Endothelial cell of umbilical vein (primary cell): ENCODE measurements at regions not wholly inside any gene's neighbourhood (a gene's known extent, or its start where the extent isn't known, plus 50 kb on each side); places are given as distances from the start of the nearest gene placed in this dataset.

Experiments
- BruUV-seq: library from RNA; stranded (reverse); fragments of 400-500 nt; replicated peaks from 2 replicates; lab custom pipeline; 2021; lab: Mats Ljungman, UMichigan
- CTCF ChIA-PET: fragments of 300-600, 350-600 bp; sonication (Branson Sonifier 250); formaldehyde crosslinking; loops from one replicate; lab custom pipeline; 2021; ENCODE audit warnings: antibody characterized with exemption, inconsistent platforms; lab: Charles Lee
- POLR2A ChIA-PET: fragments of 300-600, 350-600 bp; sonication (Branson Sonifier 250); formaldehyde crosslinking; loops from one replicate; lab custom pipeline; 2021; ENCODE audit warnings: antibody characterized with exemption, inconsistent platforms; lab: Charles Lee
- DNase-seq: peaks from one replicate; pipeline ENCODE4 v3.0.0-alpha.2; 2011; ENCODE audit warnings: low read depth, low spot score
- FAIRE-seq: peaks from 2 replicates; lab custom pipeline; 2011; peaks lifted over from hg19 to GRCh38; lab: Jason Lieb, UNC
- H2AFZ ChIP-seq: 2 replicates; pipeline ENCODE4 v1.6.0; 2012; ENCODE audit warnings: low read depth, low read length, control low read depth, inconsistent platforms
- H3K27ac ChIP-seq: 2 replicates; pipeline ENCODE4 v1.5.1; 2011; ENCODE audit warnings: low read depth, mild to moderate bottlenecking, control low read depth, low read length, moderate library complexity; ENCODE audit not compliant: insufficient read depth
- H3K27me3 ChIP-seq, 2 experiments: 2 replicates each; pipeline versions ENCODE4 v1.6.0 to v1.6.1; 2011; ENCODE audit warnings: low read length in 2 of 2, mixed read lengths in 1 of 2; ENCODE audit not compliant: control insufficient read depth in 2 of 2, insufficient read depth in 2 of 2
- H3K36me3 ChIP-seq, 2 experiments: 2 replicates in 1 of 2; 3 replicates in 1 of 2; pipeline ENCODE4 v1.5.1; 2011; ENCODE audit warnings: low read length in 2 of 2, mild to moderate bottlenecking in 1 of 2, moderate library complexity in 1 of 2; ENCODE audit not compliant: control insufficient read depth in 2 of 2, insufficient read depth in 2 of 2; ENCODE audit errors: extremely low read depth in 1 of 2
- H3K4me1 ChIP-seq: 3 replicates; pipeline ENCODE4 v1.5.1; 2011; ENCODE audit warnings: mild to moderate bottlenecking, low read length; ENCODE audit not compliant: control insufficient read depth, insufficient read depth; ENCODE audit errors: extremely low read depth
- H3K4me2 ChIP-seq: 2 replicates; pipeline ENCODE4 v1.6.1; 2011; ENCODE audit warnings: low read length, control low read depth, mixed read lengths; ENCODE audit not compliant: insufficient read depth
- H3K4me3 ChIP-seq, 3 experiments: fragments of 200-600 bp in 1 of 3; sonication (generic), shearing (Covaris generic) in 1 of 3; replicated peaks in 1 of 3; 2 replicates each; pipeline ENCODE4 v1.5.1; 2011 to 2016; ENCODE audit warnings: control low read depth in 3 of 3, low read length in 3 of 3, mild to moderate bottlenecking in 2 of 3, inconsistent platforms in 1 of 3, low read depth in 1 of 3, moderate library complexity in 1 of 3; ENCODE audit not compliant: insufficient read depth in 1 of 3
- H3K79me2 ChIP-seq: 2 replicates; pipeline ENCODE4 v1.6.0; 2012; ENCODE audit warnings: low read length, inconsistent platforms; ENCODE audit not compliant: control insufficient read depth, insufficient read depth
- H3K9ac ChIP-seq: replicated peaks from 2 replicates; pipeline ENCODE3; 2011; ENCODE audit warnings: low read length, control low read depth; ENCODE audit not compliant: insufficient read depth; ENCODE audit errors: extremely low read depth
- H3K9me1 ChIP-seq: replicated peaks from 3 replicates; pipeline ENCODE4 v1.6.0; 2011; ENCODE audit warnings: mild to moderate bottlenecking, low read length; ENCODE audit not compliant: control insufficient read depth, insufficient read depth; ENCODE audit errors: extremely low read depth
- H3K9me3 ChIP-seq: replicated peaks from 2 replicates; pipeline ENCODE4 v1.5.1; 2012; ENCODE audit warnings: low read length, inconsistent platforms; ENCODE audit not compliant: control insufficient read depth, insufficient read depth
- H4K20me1 ChIP-seq: replicated peaks from 2 replicates; pipeline ENCODE3; 2011; ENCODE audit warnings: mild to moderate bottlenecking, low read length; ENCODE audit not compliant: control insufficient read depth, insufficient read depth; ENCODE audit errors: extremely low read depth
- CTCF ChIP-seq, 2 donors: IDR thresholded peaks; 1 replicate in 1 of 2; 2 replicates in 1 of 2; pipeline ENCODE4 v1.5.1; 2011; ENCODE audit warnings: low read length in 2 of 2, mild to moderate bottlenecking in 2 of 2, moderate library complexity in 2 of 2, control low read depth in 1 of 2, inconsistent platforms in 1 of 2, low read depth in 1 of 2; ENCODE audit not compliant: insufficient read depth in 1 of 2; ENCODE audit errors: extremely low read depth in 1 of 2
- EZH2 ChIP-seq: IDR thresholded peaks from 2 replicates; pipeline ENCODE4 v1.6.1; 2012; ENCODE audit warnings: borderline replicate concordance, low read depth, mild to moderate bottlenecking, moderate library complexity, low read length, inconsistent platforms; ENCODE audit not compliant: severe bottlenecking
- FOS ChIP-seq: IDR thresholded peaks from 2 replicates; pipeline ENCODE4 v1.6.1; 2011; ENCODE audit warnings: mild to moderate bottlenecking, low read length, moderate library complexity, borderline replicate concordance; ENCODE audit not compliant: insufficient read depth
- GATA2 ChIP-seq: IDR thresholded peaks from 2 replicates; pipeline ENCODE4 v1.7.0; 2011; ENCODE audit warnings: low read depth, mild to moderate bottlenecking, moderate library complexity, mixed read lengths, low read length; ENCODE audit not compliant: insufficient read length, insufficient read depth
- JUN ChIP-seq: IDR thresholded peaks from 2 replicates; pipeline ENCODE4 v1.6.1; 2011; ENCODE audit warnings: borderline replicate concordance, low read depth; ENCODE audit not compliant: insufficient read length, insufficient read depth
- MAX ChIP-seq: IDR thresholded peaks from 2 replicates; pipeline ENCODE4 v1.6.1; 2011; ENCODE audit not compliant: insufficient read depth, insufficient read length
- MYC ChIP-seq: IDR thresholded peaks from one replicate; pipeline ENCODE4 v1.6.1; 2011; ENCODE audit warnings: mild to moderate bottlenecking, low read depth, low read length
- POLR2A ChIP-seq: IDR thresholded peaks from 2 replicates; pipeline ENCODE4 v1.6.1; 2012; ENCODE audit warnings: low read depth, mild to moderate bottlenecking, control low read depth, low read length
- POLR2AphosphoS5 ChIP-seq: IDR thresholded peaks from 2 replicates; pipeline ENCODE4 v1.6.1; 2012; ENCODE audit warnings: low read depth, mild to moderate bottlenecking, control low read depth, low read length, moderate library complexity; ENCODE audit not compliant: insufficient read depth
- dilution Hi-C: fragments of 300-500 bp; cut with MboI; formaldehyde crosslinking; loops from one replicate; pipeline ENCODE4 v1.15.0; 2019; ENCODE audit warnings: low sequenced_read_pairs; ENCODE audit not compliant: extremely low pct_ligation_motif_present
- intact Hi-C: fragments of 100-400 bp; cut with micrococcal nuclease; formaldehyde crosslinking; loops from one replicate; pipeline ENCODE4 v1.10.0; 2022

GRCh38 chr18:56379256-56379655, 259.1 kb downstream of the TXNL1 start:
- Histone ChIP-seq H3K9me1 (no peaks in the 10 kb centered on the region), H3K4me2 (no peak overlapping the region), H3K79me2 (no peaks in the 10 kb centered on the region), H4K20me1 (no peaks in the 10 kb centered on the region), H3K4me1 (no peaks in the 10 kb centered on the region), H3K27ac (no peak overlapping the region), H3K9me3 (no peaks in the 10 kb centered on the region), H3K27me3 (peaks cover 0 to 1% of the 10 kb centered on the region in 2 experiments), H3K4me3 (no peak overlapping the region), H3K9ac (no peak overlapping the region), H3K36me3 (no peaks in the 10 kb centered on the region), H2AFZ (no peak overlapping the region)
- dilution Hi-C loops = no loop called here
- intact Hi-C loops = no loop called here
- ChIA-PET POLR2A (no interaction called here), CTCF (interaction anchor here (0.6 kb wide), 1 partner anchor 16 kb away, joined by 3 read pairs; no protein-coding TSS in a partner anchor)
- TF ChIP-seq MAX (no peak), GATA2 (no peak), FOS (no peak), JUN (no peak), POLR2A (no peak), CTCF (IDR thresholded peaks at IDR 0.05; ENCODE audit: extremely low read depth in 1 of 2, insufficient read depth in 1 of 2, low read depth in 1 of 2, low read length in 2 of 2) (no peak), POLR2AphosphoS5 (no peak), EZH2 (no peak), MYC (no peak)
- FAIRE-seq = no peak
- no TSS peak for BruUV-seq
- DNase-seq = no peak
